ENCODE measurements at regions not wholly inside any gene's neighbourhood (a gene's known extent, or its start where the extent isn't known, plus 50 kb on each side); places are given as distances from the start of the nearest gene placed in this dataset.

GRCh38 chr6:165899611-165900010, 236.6 kb upstream of the PDE10A start:
- TF ChIP-seq CTCF (IDR thresholded peaks at IDR 0.05; ENCODE audit: poor library complexity) (no peak), EZH2phosphoT487 (IDR thresholded peaks at IDR 0.05; ENCODE audit: low read depth, severe bottlenecking, unreplicated experiment) (no peak), EZH2 (IDR thresholded peaks at IDR 0.05; ENCODE audit: borderline replicate concordance) (no peak)

Measured in hepatocyte (in vitro differentiated cells).